HG02763 (cell line): ENCODE measurements at regions not wholly inside any gene's neighbourhood (a gene's known extent, or its start where the extent isn't known, plus 50 kb on each side); places are given as distances from the start of the nearest gene placed in this dataset.

ENCODE experiments used
- ATAC-seq: cut with Tn5 transposase; IDR thresholded peaks from one replicate; pipeline ENCODE4 v1.9.1; 2021; ENCODE audit warnings: mild to moderate bottlenecking, moderate library complexity; ENCODE audit not compliant: unreplicated experiment

DNA sequence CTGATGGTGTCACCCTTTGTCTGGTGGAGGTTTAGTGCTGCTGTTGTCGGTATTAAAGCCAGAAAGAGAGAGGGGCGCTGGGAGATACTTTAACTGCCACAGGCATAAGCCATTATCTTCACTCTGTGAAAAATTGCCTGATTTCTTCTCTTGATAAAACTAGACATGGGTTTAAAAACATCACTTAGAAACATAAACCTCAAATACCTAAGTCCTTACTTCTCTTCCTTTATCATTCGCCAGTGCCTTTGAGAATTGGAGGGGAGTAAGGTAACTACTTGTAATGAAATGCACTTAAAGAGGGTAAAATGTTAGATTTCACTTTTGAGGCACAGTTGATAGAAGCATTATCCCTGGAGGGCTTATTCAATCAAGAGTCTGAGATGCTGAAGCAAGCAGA, 434.5 kb downstream of the OLFM4 start:
- no peak for ATAC-seq

DNA sequence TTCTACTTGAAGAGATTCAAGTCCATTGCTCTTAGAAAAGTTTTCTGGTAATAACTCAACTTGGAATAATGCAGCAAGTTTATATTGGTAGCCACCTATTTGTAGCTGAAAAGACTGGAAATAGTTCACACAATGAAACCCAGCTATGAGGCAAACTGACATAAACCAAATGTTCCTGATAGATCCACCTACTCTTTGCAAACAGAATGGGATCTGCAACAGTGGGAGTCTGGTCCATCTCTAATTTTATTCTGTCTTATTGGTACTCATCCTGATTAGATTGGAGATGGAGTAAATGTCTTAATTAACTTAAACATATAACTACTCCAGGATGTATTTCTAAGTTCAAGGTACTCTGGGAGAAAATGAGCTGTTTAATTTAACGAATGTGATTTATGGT, 438.0 kb downstream of the OLFM4 start:
- no peak for ATAC-seq

DNA sequence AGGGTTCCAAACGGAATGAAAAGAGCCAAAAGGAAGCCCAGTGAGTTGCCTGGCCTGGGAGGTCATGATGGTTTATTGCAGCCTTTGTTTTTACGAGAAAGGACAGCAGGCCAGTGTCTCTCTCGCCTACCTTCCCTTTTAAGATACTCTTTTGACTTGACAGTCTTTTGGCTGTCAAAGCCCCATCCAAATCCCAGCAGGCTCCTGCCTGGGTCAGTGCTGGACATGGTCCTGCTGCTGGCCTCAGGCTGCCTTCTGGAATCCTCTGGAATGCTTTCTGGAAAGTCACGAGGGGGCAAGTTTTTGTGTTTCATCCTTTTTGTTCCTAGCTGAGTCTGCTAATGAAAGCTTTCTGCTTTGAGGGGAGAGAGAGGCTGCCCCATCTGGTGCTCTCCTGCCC, 444.8 kb downstream of the OLFM4 start:
- ATAC-seq, result no peak

DNA sequence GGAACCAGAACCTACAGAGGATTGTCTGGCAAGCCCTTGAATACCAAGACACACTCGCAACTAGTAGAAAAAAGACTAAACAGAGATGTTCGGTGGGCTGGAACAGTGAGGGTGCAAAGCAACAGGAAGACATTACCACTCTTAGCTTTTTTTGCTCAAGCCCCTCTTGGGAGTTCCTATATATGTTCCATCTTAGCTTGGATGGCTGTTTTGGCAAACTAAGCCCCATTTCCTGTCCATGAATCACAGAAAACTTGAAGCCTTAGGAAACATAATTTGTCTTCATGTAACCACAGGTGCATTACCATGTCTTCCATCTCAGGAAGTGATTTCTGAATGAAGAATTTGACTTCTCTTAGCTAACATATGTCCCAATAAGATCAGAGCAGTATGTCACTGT, 446.3 kb downstream of the OLFM4 start:
- no peak for ATAC-seq

DNA sequence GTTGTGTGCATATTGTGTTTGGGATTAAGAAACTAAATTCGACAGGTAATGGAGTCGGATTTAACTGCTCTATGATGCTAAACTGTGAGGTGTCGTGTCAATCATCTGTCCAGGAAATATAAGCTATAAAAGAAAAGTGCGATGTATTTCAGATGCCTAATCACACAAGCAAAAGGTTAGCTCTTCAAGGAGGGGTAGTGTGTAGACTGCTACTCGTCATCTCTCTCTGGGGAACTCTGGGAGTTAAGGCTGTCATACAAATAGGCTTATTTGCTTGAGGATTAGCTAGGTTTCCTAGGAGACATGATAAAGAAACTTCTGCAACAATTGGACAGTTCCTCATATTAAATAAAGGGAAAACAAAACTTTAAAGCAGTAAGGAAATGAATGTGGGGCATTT, 462.1 kb downstream of the OLFM4 start:
- ATAC-seq, result no peak

DNA sequence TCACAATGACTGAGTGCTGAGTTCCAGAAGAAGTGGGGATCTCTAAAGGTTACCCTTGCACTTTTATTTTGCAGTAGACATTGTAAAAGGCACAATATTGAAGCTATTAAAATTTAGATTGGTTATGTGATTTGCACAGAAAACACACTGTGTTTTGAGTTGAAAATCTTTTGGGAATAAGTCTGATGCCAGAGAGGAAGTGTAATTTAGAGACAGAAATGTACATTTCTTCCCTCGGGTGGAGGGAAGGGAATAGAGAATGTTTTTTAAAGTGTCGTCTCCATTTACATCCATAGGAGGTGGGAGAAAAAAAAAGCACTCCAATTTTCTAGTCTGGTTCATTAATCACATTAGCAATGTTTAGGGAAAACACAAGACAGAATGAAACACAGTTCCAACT, 465.8 kb downstream of the OLFM4 start:
- no peak for ATAC-seq

DNA sequence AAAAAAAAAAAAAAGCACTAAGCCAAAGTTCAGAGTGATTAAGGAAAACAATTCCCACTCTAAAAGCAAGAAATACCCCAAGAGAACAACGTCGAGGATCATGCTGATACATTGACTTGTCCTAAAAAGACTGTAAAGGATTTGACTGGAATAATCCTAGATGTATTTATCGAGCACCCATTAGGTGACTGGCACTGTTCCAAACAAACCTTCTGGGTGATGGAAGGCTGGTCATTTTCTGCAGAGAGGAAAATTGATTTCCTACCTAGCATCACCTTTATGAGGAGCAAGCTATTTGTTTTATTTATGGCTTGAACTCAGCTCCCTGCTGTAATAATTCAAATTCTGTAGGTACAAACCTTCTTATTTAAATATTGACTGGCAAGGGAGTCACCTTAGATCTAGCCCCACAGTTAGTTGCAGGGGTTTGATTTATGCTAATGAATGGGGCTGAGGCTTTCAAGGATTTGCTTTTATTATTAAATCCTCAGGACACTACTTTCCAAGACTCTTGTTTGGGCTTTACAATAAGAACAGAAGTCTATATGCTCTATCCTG, 471.0 kb downstream of the OLFM4 start:
- no peak for ATAC-seq

DNA sequence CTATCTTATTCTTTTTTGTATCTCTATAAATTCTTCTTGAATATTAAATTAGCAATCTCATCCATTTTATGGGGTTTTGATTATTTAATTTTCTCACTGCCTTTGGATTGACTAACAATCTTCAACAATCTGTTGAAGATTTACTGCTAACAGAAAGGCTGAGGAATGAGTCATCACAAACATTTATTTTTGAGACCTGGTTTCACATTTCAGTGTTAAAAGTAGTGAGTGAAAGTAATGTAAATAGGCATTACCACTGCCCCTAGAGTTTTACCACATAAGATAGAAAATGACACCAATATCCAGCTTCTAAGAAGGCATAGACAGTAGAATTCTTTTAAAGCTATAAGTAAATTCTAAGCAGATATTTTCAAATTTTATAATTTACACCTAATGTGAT, 472.8 kb downstream of the OLFM4 start:
- peak; percentile 41 for ATAC-seq

DNA sequence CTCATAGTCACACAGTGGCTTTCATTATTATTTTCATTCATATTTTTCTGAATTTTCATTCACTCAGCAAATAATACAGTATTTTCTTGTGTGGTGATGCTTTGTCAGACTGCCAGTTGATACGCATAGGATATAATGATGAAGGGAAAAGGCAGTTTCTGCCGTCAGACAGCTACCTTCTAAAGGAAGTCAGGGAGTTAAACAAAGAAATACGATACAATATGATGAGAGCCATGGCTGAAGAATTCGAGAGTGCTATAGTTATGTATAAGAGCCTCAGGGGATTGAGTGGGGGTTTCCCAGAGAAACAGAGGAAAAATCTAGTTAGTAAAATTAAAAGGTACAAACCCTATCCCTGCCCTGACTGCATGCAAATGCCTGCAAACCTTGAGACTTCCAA, 479.1 kb downstream of the OLFM4 start:
- ATAC-seq, result no peak

DNA sequence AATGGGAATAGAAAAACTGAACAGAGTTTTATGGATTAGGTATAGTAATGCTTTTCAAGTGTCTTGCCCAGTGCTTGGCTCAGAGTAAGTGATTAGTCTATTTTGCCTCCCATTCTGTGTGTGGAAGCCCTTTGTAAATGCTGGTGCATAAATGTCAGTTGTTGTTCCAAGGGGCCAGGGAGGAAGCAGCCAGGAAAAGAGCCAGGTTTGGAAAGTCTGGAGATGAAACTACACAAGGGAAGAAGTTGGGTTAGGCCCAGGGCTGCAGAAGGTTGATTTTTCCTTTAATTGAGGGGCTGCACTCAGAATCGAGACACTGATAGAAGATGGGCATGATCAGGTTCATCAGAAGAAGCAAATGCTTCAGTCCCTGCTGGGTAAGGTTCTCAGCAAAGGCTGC, 484.0 kb downstream of the OLFM4 start:
- no peak for ATAC-seq

DNA sequence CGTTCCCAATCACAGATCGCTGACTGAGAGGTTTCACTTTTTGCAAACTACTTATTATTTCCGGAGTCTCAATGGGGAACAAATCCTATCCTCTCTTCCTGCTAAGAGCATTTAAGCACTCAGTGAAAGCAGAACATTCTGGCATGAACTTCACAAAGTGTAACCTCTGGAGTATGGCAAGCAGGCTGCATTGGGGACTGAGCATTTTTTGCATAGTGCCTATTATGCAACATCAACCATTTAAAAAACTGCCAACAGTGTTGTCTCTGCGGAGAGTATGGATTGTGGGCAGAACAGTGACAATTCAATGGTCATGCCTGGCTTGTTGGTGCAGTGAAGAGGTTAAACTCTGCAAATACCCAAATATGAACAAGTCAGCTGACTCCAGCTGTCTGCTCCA, 484.6 kb downstream of the OLFM4 start:
- ATAC-seq, result no peak

DNA sequence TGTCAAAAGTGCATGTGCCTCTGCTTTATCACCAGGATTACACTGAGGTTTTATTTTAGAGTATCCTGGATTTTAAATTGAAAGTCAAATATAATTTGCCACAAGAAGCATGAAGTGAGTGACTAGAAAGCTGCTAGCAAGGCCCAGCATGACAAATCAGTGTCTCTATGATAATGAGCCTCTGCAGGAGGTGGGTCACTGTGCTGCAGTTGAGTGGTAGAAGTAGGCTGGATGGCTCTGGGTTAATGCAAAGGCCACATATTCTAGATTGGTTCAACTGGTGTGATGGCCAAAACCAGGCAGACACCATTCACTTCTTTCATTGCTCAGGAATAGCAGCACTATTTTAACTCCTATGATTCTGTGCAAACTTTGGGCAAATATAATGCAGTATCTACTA, 491.5 kb downstream of the OLFM4 start:
- ATAC-seq, result no peak

DNA sequence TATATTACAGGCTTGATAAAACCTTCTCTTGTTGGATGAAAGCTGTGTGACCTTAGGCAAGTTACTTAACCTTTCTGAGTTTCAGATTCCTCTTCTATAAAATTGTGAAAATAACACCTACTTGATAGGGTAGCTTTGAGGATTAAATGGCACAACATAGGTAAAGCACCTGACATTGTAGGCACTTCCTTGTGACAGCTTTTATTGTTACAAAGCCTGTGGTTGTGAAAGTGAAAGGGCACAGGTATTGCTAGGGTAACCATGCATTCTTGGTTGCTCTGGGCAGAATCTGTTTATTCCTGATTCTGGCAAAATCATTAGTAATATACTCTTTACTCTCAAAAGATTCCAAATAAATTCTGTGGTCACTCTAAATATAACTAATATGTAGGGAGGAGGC, 493.4 kb downstream of the OLFM4 start:
- no peak for ATAC-seq

DNA sequence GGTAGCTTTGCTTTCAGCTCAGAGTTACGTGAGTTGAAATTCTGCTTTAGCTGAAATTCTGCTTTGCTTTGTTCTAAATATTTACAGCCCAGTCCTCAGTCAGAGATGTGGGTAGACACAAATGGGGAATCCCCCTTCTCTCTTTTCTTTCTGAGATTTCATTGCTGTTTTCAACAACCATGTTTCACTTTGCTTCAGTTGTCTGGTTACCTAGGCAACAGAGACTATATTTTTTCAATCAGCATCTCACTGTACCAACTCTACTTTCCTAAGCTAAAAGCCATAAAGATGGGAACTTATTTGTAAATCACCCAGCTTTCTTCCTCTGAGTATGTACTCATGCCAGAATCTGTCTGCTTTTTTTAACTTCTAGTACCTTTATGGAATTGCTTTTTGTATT, 509.0 kb downstream of the OLFM4 start:
- no peak for ATAC-seq

DNA sequence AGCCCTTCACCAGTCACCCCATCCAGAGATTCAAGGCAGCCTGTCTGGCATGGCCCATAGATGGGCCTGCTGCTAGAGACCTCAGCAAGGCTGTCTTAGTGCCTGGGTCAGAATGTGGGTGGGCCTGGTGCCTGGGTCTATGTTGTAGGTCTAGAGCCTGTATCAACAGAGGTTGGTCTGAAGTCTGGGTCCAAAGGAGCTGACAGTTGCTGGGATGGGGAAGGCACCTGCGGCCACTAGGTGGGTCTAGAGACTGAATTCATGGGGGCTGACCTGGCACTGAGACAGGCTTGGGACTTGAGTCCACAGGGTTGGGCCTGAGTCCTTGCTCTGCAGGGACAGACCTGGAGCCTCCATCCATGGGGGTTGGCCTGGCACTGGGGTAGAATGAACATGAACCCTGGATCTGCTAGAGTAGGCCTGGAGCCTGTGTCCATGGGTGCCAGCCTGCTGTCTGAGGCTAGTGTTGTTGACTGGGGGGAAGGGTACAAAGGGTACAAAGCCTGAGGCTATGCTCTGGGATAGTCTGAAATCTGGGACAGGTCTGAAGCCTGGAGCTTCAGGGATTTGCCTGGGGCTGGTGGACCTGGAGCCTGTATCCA, 516.8 kb downstream of the OLFM4 start:
- no peak for ATAC-seq

DNA sequence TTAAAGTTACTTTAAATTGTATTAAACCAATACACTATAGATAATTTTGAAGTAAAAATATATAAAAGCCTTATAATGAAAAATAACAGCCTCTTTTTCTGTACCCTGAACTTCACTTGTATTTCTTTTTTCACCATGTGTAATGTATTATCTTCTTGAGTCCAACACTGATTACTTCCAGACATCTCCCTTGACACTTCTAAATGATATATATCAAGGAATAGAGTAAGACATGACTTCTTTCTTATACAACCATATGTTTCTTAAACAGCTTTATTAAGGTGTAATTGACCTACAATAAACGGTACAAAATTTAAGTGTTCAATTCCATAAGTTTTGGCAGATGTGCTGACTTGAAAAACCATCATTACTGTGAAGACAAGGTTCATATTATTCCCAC, 531.9 kb downstream of the OLFM4 start:
- ATAC-seq, result no peak

DNA sequence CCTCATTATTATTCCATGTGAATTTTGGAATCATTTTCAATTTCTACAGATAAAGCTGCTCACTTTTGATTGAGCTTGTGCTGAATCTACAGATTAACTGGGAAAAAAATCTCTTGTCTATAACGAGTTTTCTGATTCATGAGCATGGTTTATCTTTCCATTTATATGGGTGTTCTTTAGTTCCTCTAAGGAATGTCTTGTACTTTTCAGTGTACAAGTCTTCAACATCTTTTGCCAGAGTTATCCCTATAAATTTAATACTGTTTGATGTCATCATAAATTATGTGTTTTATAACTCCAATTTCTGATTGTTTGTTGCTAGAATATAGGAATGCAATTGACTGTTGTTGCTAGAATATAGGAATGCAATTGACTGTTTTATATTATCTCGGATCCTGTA, 533.8 kb downstream of the OLFM4 start:
- no peak for ATAC-seq

DNA sequence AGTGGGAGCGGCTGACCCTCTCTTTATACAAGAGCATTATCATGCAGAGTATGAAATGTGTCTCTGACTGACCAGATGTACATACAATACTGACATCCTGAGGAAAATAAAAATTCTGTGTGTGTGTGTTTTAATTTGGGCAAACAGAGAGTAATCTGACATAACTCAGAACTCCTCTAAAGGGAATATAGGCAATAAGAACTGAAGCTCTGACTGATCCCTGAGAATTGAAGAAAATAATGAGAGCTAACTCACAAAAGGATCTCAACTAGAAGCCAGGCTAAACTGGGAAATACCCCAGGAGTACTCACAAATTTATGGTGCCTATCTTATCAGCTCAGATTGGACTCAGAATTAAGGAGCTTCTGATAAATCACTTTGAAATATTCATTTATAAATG, 539.9 kb downstream of the OLFM4 start:
- ATAC-seq, result no peak

DNA sequence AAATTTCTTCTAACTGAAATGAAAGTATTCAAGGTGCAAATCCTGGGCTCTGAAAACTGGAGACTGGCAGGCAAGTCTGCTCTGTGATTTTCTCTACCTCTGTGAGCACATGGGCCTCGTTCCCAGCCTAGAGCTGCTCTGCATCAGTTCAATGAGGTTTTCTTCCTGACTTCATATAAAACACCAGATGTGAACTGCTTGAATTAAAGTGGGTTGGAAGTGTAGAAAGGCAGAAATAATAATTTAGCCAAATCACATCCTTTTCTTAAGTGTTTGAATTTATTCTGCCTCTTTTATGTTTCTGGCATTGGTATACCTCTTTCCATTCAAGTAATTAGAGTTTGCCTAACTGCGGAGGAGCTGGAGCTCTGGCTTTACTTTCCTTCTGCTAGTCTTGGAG, 540.8 kb downstream of the OLFM4 start:
- ATAC-seq, result no peak

DNA sequence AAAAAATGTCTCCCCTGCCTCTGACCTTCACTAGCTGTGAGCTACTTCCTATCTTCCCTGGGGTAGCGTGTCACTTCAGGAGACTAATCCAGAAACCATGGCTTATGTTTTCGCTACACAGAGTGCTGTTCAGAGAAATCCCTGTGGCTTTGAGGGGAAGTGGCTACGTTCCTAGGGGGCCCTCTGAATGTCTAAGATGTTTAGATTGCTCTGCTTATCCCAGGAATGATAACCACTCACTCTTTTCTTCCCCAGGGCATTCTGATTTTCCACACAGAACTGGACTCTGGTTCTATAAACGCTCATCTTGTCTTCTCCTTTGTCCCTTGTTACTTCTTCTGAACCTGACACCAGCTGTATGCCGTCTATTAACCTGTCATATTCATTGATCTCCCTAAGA, 572.5 kb downstream of the OLFM4 start:
- ATAC-seq, result no peak

DNA sequence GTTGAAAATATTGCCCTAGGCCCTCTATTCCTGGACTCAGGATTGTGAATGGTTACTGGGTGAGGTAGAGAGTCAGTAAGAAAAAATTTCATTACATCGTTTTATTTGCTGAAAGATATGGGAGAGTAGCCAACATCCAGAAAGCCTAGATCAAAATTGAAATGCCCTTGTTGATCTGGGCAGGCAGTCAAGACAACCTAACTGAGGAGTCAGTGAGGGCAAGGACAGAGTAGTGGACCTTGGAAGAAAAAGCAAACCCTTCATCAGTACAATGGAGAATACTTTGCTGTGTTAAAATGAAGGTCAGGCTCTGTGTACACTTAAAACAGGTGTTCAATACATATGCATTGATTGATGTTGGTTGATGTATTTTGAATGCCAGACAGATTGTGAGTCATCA, 576.7 kb downstream of the OLFM4 start:
- ATAC-seq, result no peak

DNA sequence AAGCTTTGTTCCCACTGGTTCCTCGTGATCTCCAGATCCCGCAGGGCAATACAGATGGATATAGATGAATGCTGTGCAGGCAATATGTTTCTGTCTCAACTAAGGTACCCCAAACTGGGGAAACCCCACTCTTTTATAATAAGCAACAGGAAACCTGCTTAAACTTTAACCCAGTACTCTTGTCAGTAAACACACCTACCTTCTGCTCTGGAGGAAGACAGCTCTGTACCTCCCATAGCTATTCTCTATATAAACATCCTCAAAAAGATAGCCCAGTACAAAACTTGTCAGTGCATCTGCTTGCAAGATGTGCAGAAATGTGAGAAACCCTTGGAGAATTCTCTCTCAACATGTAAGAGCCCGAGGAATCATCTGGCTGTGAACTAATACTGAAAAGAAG, 583.6 kb downstream of the OLFM4 start:
- ATAC-seq, result no peak

DNA sequence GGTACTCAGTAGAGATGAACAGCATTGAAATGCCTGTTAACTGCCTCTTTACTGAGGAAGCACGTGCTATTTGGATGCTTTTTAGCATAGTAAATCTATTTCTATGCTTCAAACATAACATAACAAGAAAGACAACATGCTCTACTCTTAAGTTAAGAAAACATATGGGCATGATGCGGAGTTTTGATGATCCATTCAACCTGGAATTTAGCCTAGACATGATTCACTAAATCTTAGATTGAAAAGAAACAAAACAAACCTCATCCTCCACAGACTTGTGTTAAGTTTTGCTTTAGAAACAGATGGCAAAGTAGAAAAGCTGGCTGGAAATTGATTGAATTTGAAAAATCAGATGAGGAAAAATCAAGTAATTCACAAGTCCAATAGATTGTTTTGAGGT, 593.8 kb downstream of the OLFM4 start:
- ATAC-seq, result no peak
